A549 (cell line): ENCODE measurements at regions not wholly inside any gene's neighbourhood (a gene's known extent, or its start where the extent isn't known, plus 50 kb on each side); places are given as distances from the start of the nearest gene placed in this dataset.

Source experiments
- CEBPB ChIP-seq, 2 experiments: fragments of >200 bp in 1 of 2; sonication (Bioruptor Twin) in 1 of 2; formaldehyde crosslinking in 1 of 2; IDR thresholded peaks; 2 replicates each; pipeline ENCODE4 v1.6.1; 2012 to 2016
- CTCF ChIP-seq: fragments of >200 bp; sonication (Bioruptor Twin); formaldehyde crosslinking; IDR thresholded peaks from 3 replicates; pipeline ENCODE4 v1.5.1; 2016
- EP300 ChIP-seq, 2 experiments: fragments of >200 bp; sonication (Bioruptor Twin); formaldehyde crosslinking; IDR thresholded peaks; 2 replicates in 1 of 2; 3 replicates in 1 of 2; pipeline ENCODE4 v1.6.1; 2016 to 2017
- JUN ChIP-seq, 2 experiments: fragments of >200 bp; sonication (Bioruptor Twin); formaldehyde crosslinking; IDR thresholded peaks; 2 replicates in 1 of 2; 3 replicates in 1 of 2; pipeline ENCODE4 v1.6.1; 2016 to 2017
- MAFK ChIP-seq: fragments of 450-650 bp; IDR thresholded peaks from 2 replicates; pipeline ENCODE4 v1.6.1; 2014; ENCODE audit not compliant: partially characterized antibody
- MAX ChIP-seq: IDR thresholded peaks from 2 replicates; pipeline ENCODE4 v1.6.1; 2012
- PHF8 ChIP-seq: fragments of 200-600 bp; sonication (generic); IDR thresholded peaks from 2 replicates; pipeline ENCODE4 v1.6.1; 2016; ENCODE audit warnings: low read depth, mild to moderate bottlenecking, antibody characterized with exemption, moderate library complexity, borderline replicate concordance
- POLR2A ChIP-seq: IDR thresholded peaks from 2 replicates; pipeline ENCODE4 v1.6.1; 2012; ENCODE audit warnings: mild to moderate bottlenecking, low read length
- RAD21 ChIP-seq, 2 experiments: fragments of >200 bp in 1 of 2; sonication (Bioruptor Twin) in 1 of 2; formaldehyde crosslinking in 1 of 2; IDR thresholded peaks in 1 of 2; conservative IDR thresholded peaks in 1 of 2; 2 replicates in 1 of 2; 3 replicates in 1 of 2; pipeline ENCODE4 v1.6.1; 2012 to 2018; ENCODE audit warnings: inconsistent platforms in 1 of 2
- REST ChIP-seq: fragments of 200-600 bp; sonication (generic); IDR thresholded peaks from 2 replicates; pipeline ENCODE4 v1.6.1; 2016; ENCODE audit warnings: antibody characterized with exemption, mild to moderate bottlenecking, moderate library complexity
- SMC3 ChIP-seq: fragments of >200 bp; sonication (Bioruptor Twin); formaldehyde crosslinking; IDR thresholded peaks from 3 replicates; pipeline ENCODE4 v1.6.1; 2018; ENCODE audit warnings: inconsistent platforms

- TF ChIP-seq POLR2A = no peak
- no peak for TF ChIP-seq CTCF
- TF ChIP-seq RAD21 (conservative IDR thresholded peaks at IDR 0.05 in 1 of 2, IDR thresholded peaks at IDR 0.05 in 1 of 2) = no peak
- no peak for TF ChIP-seq MAX
- TF ChIP-seq MAFK = no peak
- no peak for TF ChIP-seq JUN (IDR thresholded peaks at IDR 0.05)
- no peak for TF ChIP-seq PHF8
- TF ChIP-seq CEBPB (IDR thresholded peaks at IDR 0.05) = no peak
- TF ChIP-seq SMC3 = no peak
- TF ChIP-seq REST = no peak
- no peak for TF ChIP-seq EP300 (IDR thresholded peaks at IDR 0.05)
Observed at GRCh38 chr4:18403327-18403726, 381.8 kb upstream of the LCORL start.
